HepG2 (cell line): ENCODE measurements at regions not wholly inside any gene's neighbourhood (a gene's known extent, or its start where the extent isn't known, plus 50 kb on each side); places are given as distances from the start of the nearest gene placed in this dataset.

Experiments
- ATAC-seq: fragments of 200-7000 bp; cut with Tn5 transposase; 3 replicates; pipeline ENCODE4 v1.9.1; 2020; ENCODE audit warnings: mild to moderate bottlenecking, moderate library complexity
- BruUV-seq: library from RNA; stranded (reverse); fragments of 400-500 nt; replicated peaks from 2 replicates; lab custom pipeline; 2021; lab: Mats Ljungman, UMichigan
- CTCF ChIA-PET: fragments of 300-600 bp; formaldehyde crosslinking; extraction: SDS; loops from one replicate; lab custom pipeline; 2021; ENCODE audit warnings: low total read pairs, inconsistent platforms, low intra/inter-chr PET ratio; lab: Yijun Ruan, JAX
- POLR2A ChIA-PET: fragments of 350-600 bp; sonication (Branson Sonifier 250); formaldehyde crosslinking; loops from one replicate; lab custom pipeline; 2020; ENCODE audit warnings: antibody characterized with exemption, inconsistent platforms; lab: Yijun Ruan, JAX
- DNase-seq: peaks from one replicate; pipeline ENCODE4 v3.0.0-alpha.2; 2015; ENCODE audit warnings: low spot score
- FAIRE-seq: peaks from 3 replicates; lab custom pipeline; 2011; peaks lifted over from hg19 to GRCh38; lab: Jason Lieb, UNC
- H2AFZ ChIP-seq: one replicate; pipeline ENCODE4 v1.6.1; 2011; ENCODE audit warnings: low read length, inconsistent platforms
- H3K27ac ChIP-seq: fragments of 300-600 bp; 3 replicates; pipeline ENCODE4 v1.8.0; 2011; ENCODE audit warnings: mixed run types, mild to moderate bottlenecking, mixed read lengths, low read length, inconsistent platforms; ENCODE audit not compliant: insufficient read depth; ENCODE audit errors: extremely low read length
- H3K27me3 ChIP-seq, 2 experiments: fragments of 200-600 bp in 1 of 2; 2 replicates in 1 of 2; 3 replicates in 1 of 2; pipeline versions ENCODE4 v1.6.0 to v1.8.0; 2011; ENCODE audit warnings: low read length in 2 of 2, mild to moderate bottlenecking in 2 of 2, moderate library complexity in 2 of 2, inconsistent platforms in 1 of 2; ENCODE audit not compliant: insufficient read depth in 2 of 2, control insufficient read depth in 1 of 2
- H3K36me3 ChIP-seq, 2 experiments: fragments of 200-600 bp in 1 of 2; replicated peaks in 1 of 2; 2 replicates in 1 of 2; 3 replicates in 1 of 2; pipeline versions ENCODE4 v1.5.1 to v1.8.0; 2011; ENCODE audit warnings: low read length in 2 of 2, inconsistent platforms in 1 of 2; ENCODE audit not compliant: insufficient read depth in 2 of 2, control insufficient read depth in 1 of 2
- H3K4me1 ChIP-seq: 2 replicates; pipeline ENCODE4 v1.5.1; 2012; ENCODE audit warnings: low read length, inconsistent platforms; ENCODE audit not compliant: insufficient read depth
- H3K4me2 ChIP-seq: 2 replicates; pipeline ENCODE4 v1.6.0; 2011; ENCODE audit warnings: low read depth, low read length, inconsistent platforms
- H3K4me3 ChIP-seq, 3 experiments: fragments of 200-600 bp in 1 of 3; sonication (generic), shearing (Covaris generic) in 1 of 3; replicated peaks in 1 of 3; 2 replicates each; pipeline ENCODE4 v1.5.1; 2011 to 2016; ENCODE audit warnings: low read length in 3 of 3, inconsistent platforms in 2 of 3, low read depth in 2 of 3, mild to moderate bottlenecking in 2 of 3, control low read depth in 1 of 3, mixed read lengths in 1 of 3; ENCODE audit not compliant: insufficient read depth in 1 of 3
- H3K79me2 ChIP-seq: one replicate; pipeline ENCODE4 v1.6.1; 2011; ENCODE audit warnings: low read length, inconsistent platforms; ENCODE audit not compliant: insufficient read depth
- H3K9ac ChIP-seq: 2 replicates; pipeline ENCODE4 v1.6.0; 2011; ENCODE audit warnings: mild to moderate bottlenecking, low read depth, low read length, inconsistent platforms; ENCODE audit not compliant: insufficient read depth
- H3K9me3 ChIP-seq: 2 replicates; pipeline ENCODE4 v1.5.1; 2012; ENCODE audit warnings: mild to moderate bottlenecking, low read length
- H4K20me1 ChIP-seq: 2 replicates; pipeline ENCODE4 v1.6.0; 2011; ENCODE audit warnings: inconsistent platforms, mild to moderate bottlenecking, low read length, moderate library complexity; ENCODE audit not compliant: insufficient read depth
- ARNTL ChIP-seq: sonication (generic); formaldehyde crosslinking; IDR thresholded peaks from 2 replicates; pipeline ENCODE4 v1.4.0; 2020; ENCODE audit warnings: mild to moderate bottlenecking, missing genetic modification reagents
- KLF6 ChIP-seq: IDR thresholded peaks from 2 replicates; pipeline ENCODE4 v1.8.0; 2016; ENCODE audit warnings: missing biosample characterization, missing genetic modification reagents
- MXI1 ChIP-seq: IDR thresholded peaks from 3 replicates; pipeline ENCODE4 v1.6.1; 2012; ENCODE audit warnings: low read depth, low read length, inconsistent platforms, borderline replicate concordance
- NBN ChIP-seq: fragments of 450-650 bp; conservative IDR thresholded peaks from 2 replicates; pipeline ENCODE4 v1.6.1; 2017
- NCOA5 ChIP-seq: sonication (generic); formaldehyde crosslinking; IDR thresholded peaks from 2 replicates; pipeline ENCODE4 v1.4.0; 2020; ENCODE audit warnings: missing genetic modification reagents
- NRL ChIP-seq: sonication (generic); formaldehyde crosslinking; IDR thresholded peaks from 2 replicates; pipeline ENCODE4 v1.5.0; 2020; ENCODE audit warnings: missing genetic modification reagents, mild to moderate bottlenecking, moderate library complexity, borderline replicate concordance
- TEAD3 ChIP-seq: optimal IDR thresholded peaks from 2 replicates; pipeline ENCODE3; 2016; ENCODE audit warnings: borderline replicate concordance
- TOE1 ChIP-seq: sonication (generic); formaldehyde crosslinking; IDR thresholded peaks from 2 replicates; pipeline ENCODE4 v1.4.0; 2020; ENCODE audit warnings: mild to moderate bottlenecking, missing genetic modification reagents
- ZNF484 ChIP-seq: sonication (generic); formaldehyde crosslinking; IDR thresholded peaks from 2 replicates; pipeline ENCODE4 v1.5.1; 2020; ENCODE audit warnings: mild to moderate bottlenecking, low read depth, missing genetic modification reagents, borderline replicate concordance
- WGBS: methylation state at CpG from one replicate; pipeline ENCODE4 v1.1.6; 2017; ENCODE audit warnings: low lambda C conversion rate; 5-methylcytosine and 5-hydroxymethylcytosine counted together
- in situ Hi-C: cut with HindIII; loops from 2 replicates; pipeline ENCODE4 v1.10.0; 2017; ENCODE audit warnings: low pct_unique_long_range_greater_than_20kb; ENCODE audit not compliant: extremely low pct_ligation_motif_present
- intact Hi-C: fragments of 100-400 bp; cut with micrococcal nuclease; formaldehyde crosslinking; loops from one replicate; pipeline ENCODE4 v1.10.0; 2022; ENCODE audit not compliant: unreplicated experiment
- TF ChIP-seq, protein P1 (sequence below): sonication (generic); formaldehyde crosslinking; IDR thresholded peaks from 2 replicates; pipeline ENCODE4 v1.4.0; 2020; ENCODE audit warnings: missing genetic modification reagents, borderline replicate concordance
- TF ChIP-seq, protein P2 (sequence below): sonication (generic); formaldehyde crosslinking; IDR thresholded peaks from 2 replicates; pipeline ENCODE4 v1.4.0; 2020; ENCODE audit warnings: missing genetic modification reagents
- TF ChIP-seq, protein P3 (sequence below): sonication (generic); formaldehyde crosslinking; IDR thresholded peaks from 2 replicates; pipeline ENCODE4 v1.4.0; 2020; ENCODE audit warnings: low read depth, mild to moderate bottlenecking, missing genetic modification reagents
- TF ChIP-seq, protein P4 (sequence below): sonication (generic); formaldehyde crosslinking; IDR thresholded peaks from 2 replicates; pipeline ENCODE4 v1.5.1; 2020; ENCODE audit warnings: missing genetic modification reagents, mild to moderate bottlenecking, borderline replicate concordance
- TF ChIP-seq, protein P5 (sequence below): sonication (generic); formaldehyde crosslinking; conservative IDR thresholded peaks from 2 replicates; pipeline ENCODE4 v1.4.0; 2020; ENCODE audit warnings: missing genetic modification reagents

DNA sequence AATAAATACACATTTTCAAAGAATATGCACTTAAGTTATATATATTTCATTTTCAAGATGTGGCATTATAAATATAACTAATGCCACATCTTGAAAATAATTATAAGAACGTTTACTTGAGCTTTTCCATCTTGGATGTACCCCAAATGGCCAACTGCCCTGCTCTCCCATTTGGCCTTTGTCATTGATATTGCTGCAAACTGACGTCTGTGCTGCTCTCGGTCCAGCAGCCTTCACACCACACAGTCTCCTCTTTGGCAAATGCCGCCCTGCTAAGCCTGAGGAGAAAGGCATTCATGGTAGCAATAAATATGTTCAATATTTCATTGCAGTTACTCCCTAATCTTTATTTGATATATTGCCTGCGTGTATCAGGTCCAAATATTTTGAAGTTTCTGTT, 384.6 kb upstream of the ADARB2 start:
- Histone ChIP-seq H3K4me2 (no peak overlapping the region), H3K36me3 (no peaks in the 10 kb centered on the region), H2AFZ (no peak overlapping the region), H3K9ac (no peak overlapping the region), H3K79me2 (no peaks in the 10 kb centered on the region), H3K27me3 (no peaks in the 10 kb centered on the region), H3K9me3 (peaks cover 9% of the 10 kb centered on the region), H3K4me3 (no peak overlapping the region), H3K27ac (no peak overlapping the region), H3K4me1 (no peaks in the 10 kb centered on the region), H4K20me1 (no peaks in the 10 kb centered on the region)
- intact Hi-C loops (no loop called here), in situ Hi-C loops (no loop called here)
- ChIA-PET POLR2A (no interaction called here), CTCF (no interaction called here)
- no peak for FAIRE-seq
- DNase-seq, result no peak
- no TSS peak for BruUV-seq
- WGBS, result 21% methylated on average over 5 of the region's 5 CpGs
- no peak for ATAC-seq
- TF ChIP-seq, protein P1, sequence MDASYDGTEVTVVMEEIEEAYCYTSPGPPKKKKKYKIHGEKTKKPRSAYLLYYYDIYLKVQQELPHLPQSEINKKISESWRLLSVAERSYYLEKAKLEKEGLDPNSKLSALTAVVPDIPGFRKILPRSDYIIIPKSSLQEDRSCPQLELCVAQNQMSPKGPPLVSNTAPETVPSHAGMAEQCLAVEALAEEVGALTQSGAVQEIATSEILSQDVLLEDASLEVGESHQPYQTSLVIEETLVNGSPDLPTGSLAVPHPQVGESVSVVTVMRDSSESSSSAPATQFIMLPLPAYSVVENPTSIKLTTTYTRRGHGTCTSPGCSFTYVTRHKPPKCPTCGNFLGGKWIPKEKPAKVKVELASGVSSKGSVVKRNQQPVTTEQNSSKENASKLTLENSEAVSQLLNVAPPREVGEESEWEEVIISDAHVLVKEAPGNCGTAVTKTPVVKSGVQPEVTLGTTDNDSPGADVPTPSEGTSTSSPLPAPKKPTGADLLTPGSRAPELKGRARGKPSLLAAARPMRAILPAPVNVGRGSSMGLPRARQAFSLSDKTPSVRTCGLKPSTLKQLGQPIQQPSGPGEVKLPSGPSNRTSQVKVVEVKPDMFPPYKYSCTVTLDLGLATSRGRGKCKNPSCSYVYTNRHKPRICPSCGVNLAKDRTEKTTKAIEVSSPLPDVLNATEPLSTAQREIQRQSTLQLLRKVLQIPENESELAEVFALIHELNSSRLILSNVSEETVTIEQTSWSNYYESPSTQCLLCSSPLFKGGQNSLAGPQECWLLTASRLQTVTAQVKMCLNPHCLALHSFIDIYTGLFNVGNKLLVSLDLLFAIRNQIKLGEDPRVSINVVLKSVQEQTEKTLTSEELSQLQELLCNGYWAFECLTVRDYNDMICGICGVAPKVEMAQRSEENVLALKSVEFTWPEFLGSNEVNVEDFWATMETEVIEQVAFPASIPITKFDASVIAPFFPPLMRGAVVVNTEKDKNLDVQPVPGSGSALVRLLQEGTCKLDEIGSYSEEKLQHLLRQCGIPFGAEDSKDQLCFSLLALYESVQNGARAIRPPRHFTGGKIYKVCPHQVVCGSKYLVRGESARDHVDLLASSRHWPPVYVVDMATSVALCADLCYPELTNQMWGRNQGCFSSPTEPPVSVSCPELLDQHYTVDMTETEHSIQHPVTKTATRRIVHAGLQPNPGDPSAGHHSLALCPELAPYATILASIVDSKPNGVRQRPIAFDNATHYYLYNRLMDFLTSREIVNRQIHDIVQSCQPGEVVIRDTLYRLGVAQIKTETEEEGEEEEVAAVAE (CRISPR knock-in tag), result no peak
- TF ChIP-seq, protein P2, sequence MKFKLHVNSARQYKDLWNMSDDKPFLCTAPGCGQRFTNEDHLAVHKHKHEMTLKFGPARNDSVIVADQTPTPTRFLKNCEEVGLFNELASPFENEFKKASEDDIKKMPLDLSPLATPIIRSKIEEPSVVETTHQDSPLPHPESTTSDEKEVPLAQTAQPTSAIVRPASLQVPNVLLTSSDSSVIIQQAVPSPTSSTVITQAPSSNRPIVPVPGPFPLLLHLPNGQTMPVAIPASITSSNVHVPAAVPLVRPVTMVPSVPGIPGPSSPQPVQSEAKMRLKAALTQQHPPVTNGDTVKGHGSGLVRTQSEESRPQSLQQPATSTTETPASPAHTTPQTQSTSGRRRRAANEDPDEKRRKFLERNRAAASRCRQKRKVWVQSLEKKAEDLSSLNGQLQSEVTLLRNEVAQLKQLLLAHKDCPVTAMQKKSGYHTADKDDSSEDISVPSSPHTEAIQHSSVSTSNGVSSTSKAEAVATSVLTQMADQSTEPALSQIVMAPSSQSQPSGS (CRISPR knock-in tag), result no peak
- TF ChIP-seq TOE1 (CRISPR knock-in tag) (no peak), MXI1 (no peak), NRL (CRISPR knock-in tag) (no peak), ZNF484 (no peak), NBN (no peak), ARNTL (CRISPR knock-in tag) (no peak), KLF6 (CRISPR knock-in tag) (no peak), NCOA5 (CRISPR knock-in tag) (no peak), TEAD3 (CRISPR knock-in tag) (no peak)
- TF ChIP-seq, protein P3, sequence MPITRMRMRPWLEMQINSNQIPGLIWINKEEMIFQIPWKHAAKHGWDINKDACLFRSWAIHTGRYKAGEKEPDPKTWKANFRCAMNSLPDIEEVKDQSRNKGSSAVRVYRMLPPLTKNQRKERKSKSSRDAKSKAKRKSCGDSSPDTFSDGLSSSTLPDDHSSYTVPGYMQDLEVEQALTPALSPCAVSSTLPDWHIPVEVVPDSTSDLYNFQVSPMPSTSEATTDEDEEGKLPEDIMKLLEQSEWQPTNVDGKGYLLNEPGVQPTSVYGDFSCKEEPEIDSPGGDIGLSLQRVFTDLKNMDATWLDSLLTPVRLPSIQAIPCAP, result no peak
- TF ChIP-seq, protein P4, sequence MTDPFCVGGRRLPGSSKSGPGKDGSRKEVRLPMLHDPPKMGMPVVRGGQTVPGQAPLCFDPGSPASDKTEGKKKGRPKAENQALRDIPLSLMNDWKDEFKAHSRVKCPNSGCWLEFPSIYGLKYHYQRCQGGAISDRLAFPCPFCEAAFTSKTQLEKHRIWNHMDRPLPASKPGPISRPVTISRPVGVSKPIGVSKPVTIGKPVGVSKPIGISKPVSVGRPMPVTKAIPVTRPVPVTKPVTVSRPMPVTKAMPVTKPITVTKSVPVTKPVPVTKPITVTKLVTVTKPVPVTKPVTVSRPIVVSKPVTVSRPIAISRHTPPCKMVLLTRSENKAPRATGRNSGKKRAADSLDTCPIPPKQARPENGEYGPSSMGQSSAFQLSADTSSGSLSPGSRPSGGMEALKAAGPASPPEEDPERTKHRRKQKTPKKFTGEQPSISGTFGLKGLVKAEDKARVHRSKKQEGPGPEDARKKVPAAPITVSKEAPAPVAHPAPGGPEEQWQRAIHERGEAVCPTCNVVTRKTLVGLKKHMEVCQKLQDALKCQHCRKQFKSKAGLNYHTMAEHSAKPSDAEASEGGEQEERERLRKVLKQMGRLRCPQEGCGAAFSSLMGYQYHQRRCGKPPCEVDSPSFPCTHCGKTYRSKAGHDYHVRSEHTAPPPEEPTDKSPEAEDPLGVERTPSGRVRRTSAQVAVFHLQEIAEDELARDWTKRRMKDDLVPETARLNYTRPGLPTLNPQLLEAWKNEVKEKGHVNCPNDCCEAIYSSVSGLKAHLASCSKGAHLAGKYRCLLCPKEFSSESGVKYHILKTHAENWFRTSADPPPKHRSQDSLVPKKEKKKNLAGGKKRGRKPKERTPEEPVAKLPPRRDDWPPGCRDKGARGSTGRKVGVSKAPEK (CRISPR knock-in tag), result no peak
- TF ChIP-seq, protein P5, sequence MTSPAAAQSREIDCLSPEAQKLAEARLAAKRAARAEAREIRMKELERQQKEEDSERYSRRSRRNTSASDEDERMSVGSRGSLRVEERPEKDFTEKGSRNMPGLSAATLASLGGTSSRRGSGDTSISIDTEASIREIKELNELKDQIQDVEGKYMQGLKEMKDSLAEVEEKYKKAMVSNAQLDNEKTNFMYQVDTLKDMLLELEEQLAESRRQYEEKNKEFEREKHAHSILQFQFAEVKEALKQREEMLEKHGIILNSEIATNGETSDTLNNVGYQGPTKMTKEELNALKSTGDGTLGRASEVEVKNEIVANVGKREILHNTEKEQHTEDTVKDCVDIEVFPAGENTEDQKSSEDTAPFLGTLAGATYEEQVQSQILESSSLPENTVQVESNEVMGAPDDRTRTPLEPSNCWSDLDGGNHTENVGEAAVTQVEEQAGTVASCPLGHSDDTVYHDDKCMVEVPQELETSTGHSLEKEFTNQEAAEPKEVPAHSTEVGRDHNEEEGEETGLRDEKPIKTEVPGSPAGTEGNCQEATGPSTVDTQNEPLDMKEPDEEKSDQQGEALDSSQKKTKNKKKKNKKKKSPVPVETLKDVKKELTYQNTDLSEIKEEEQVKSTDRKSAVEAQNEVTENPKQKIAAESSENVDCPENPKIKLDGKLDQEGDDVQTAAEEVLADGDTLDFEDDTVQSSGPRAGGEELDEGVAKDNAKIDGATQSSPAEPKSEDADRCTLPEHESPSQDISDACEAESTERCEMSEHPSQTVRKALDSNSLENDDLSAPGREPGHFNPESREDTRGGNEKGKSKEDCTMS, result no peak
